Lung (tissue), 11 donors: ENCODE measurements at regions not wholly inside any gene's neighbourhood (a gene's known extent, or its start where the extent isn't known, plus 50 kb on each side); places are given as distances from the start of the nearest gene placed in this dataset.

Experiments used
- ATAC-seq: fragments of 200-7000 bp; cut with Tn5 transposase; one replicate; pipeline ENCODE4 v1.9.1; 2020; ENCODE audit warnings: moderate number of reproducible peaks; ENCODE audit not compliant: insufficient read depth, low FRiP score
- DNase-seq, 3 donors: peaks; one replicate each; pipeline ENCODE4 v3.0.0-alpha.2; 2013 to 2017
- H3K27ac ChIP-seq, 2 donors: one replicate each; pipeline ENCODE4 v1.5.1; 2013; ENCODE audit warnings: mild to moderate bottlenecking in 2 of 2, moderate library complexity in 2 of 2, control low read depth in 1 of 2, inconsistent platforms in 1 of 2, low read depth in 1 of 2, low read length in 1 of 2
- H3K27me3 ChIP-seq, 3 donors: one replicate each; pipeline ENCODE4 v1.5.1; 2013; ENCODE audit warnings: low read length in 2 of 3; ENCODE audit not compliant: control insufficient read depth in 3 of 3, insufficient read depth in 3 of 3
- H3K36me3 ChIP-seq, 4 donors: one replicate each; pipeline ENCODE4 v1.5.1; 2013; ENCODE audit warnings: low read length in 4 of 4, mild to moderate bottlenecking in 1 of 4, moderate library complexity in 1 of 4; ENCODE audit not compliant: control insufficient read depth in 4 of 4, insufficient read depth in 4 of 4
- H3K4me1 ChIP-seq, 5 donors: one replicate each; pipeline ENCODE4 v1.5.1; 2013; ENCODE audit warnings: low read length in 5 of 5, mild to moderate bottlenecking in 2 of 5, moderate library complexity in 1 of 5; ENCODE audit not compliant: control insufficient read depth in 5 of 5, insufficient read depth in 5 of 5
- H3K4me3 ChIP-seq: one replicate; pipeline ENCODE4 v1.5.1; 2013; ENCODE audit warnings: mild to moderate bottlenecking, control low read depth, moderate library complexity
- H3K9ac ChIP-seq, 2 donors: one replicate each; pipeline ENCODE4 v1.5.1; 2013; ENCODE audit warnings: low read length in 2 of 2, control low read depth in 1 of 2; ENCODE audit not compliant: insufficient read depth in 1 of 2
- H3K9me3 ChIP-seq, 4 donors: one replicate each; pipeline ENCODE4 v1.5.1; 2013; ENCODE audit warnings: low read length in 3 of 4, mild to moderate bottlenecking in 1 of 4, moderate library complexity in 1 of 4; ENCODE audit not compliant: control insufficient read depth in 4 of 4, insufficient read depth in 3 of 4
- CTCF ChIP-seq: IDR thresholded peaks from 2 replicates; pipeline ENCODE4 v1.5.1; 2012; ENCODE audit warnings: mild to moderate bottlenecking; ENCODE audit errors: control extremely low read depth, extremely low read depth
- WGBS, 2 donors: extraction: QIAGEN DNeasy Blood & Tissue Kit; methylation state at CpG; one replicate each; pipeline ENCODE4 v1.1.7; 2013; 5-methylcytosine and 5-hydroxymethylcytosine counted together
- donor health status: control.
- donor health status: control.
- donor health status: Bipolar disorder and iron deficiency.
- donor health status: healthy.
- donor health status: DM: yes; HTN: yes; CAD: no.

DNA sequence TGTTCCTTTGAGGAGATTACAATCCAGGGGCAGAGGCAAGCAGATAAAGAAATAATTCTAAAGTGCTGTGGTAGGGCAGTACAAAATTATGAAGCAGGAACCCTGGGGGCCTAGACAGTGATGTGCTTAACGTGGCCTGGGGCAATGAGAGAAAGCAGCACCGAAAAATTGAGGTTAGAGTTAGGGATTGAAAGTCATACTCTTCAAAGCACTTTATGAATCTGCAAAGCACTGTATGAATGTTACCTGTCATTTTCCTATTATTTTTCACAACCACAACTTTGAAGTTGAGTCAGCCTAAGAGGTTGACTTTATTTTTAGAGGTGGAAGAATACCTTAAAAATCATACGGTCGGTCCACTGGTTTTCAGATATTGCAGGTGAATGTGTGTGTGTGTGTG is 183.4 kb upstream of the NFIA start:
- peaks cover 0 to 2% (median 0%) of the 10 kb centered on the region in 4 donors for H3K9me3 ChIP-seq
- no peak overlapping the region for H3K4me3 ChIP-seq
- ATAC-seq: no peak
- no peak for DNase-seq
- no peaks in the 10 kb centered on the region for H3K36me3 ChIP-seq
- H3K4me1 ChIP-seq: peaks cover 0 to 25% (median under 1%) of the 10 kb centered on the region in 5 donors
- no peak for TF ChIP-seq CTCF
- 88 to 95% methylated on average over 4 of the region's 4 CpGs for WGBS, 2 donors
- H3K27ac ChIP-seq: peak overlapping the region in 1 of 2 donors; percentile 64
- no peak overlapping the region for H3K9ac ChIP-seq
- no peaks in the 10 kb centered on the region for H3K27me3 ChIP-seq

DNA sequence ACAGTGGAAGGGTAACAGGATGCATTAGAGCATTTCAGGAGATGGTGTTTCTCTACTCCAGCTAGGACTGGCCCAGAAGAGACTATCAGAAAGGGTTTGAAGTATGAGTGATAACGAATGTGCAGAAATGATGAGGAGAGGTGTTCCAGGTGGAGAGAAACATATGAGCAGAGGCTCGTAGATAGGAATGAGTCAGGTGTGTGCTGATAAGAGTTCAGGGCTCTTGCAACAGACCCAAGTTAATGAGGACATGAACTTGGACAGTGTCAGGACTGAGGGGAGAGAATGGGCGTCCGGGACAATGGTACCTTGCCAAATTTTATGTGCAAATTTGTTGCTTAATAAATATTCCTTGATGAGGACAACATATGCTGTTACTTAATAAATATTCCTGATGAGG is 183.9 kb upstream of the NFIA start:
- 73 to 76% methylated on average over 4 of the region's 4 CpGs for WGBS, 2 donors
- H3K4me3 ChIP-seq: no peak overlapping the region
- no peak overlapping the region for H3K9ac ChIP-seq
- peaks cover 0 to 26% (median 0%) of the 10 kb centered on the region in 5 donors for H3K4me1 ChIP-seq
- no peaks in the 10 kb centered on the region for H3K36me3 ChIP-seq
- DNase-seq: no peak
- no peaks in the 10 kb centered on the region for H3K27me3 ChIP-seq
- ATAC-seq: no peak
- TF ChIP-seq CTCF: no peak
- peak overlapping the region in 1 of 2 donors; percentile 64 for H3K27ac ChIP-seq
- H3K9me3 ChIP-seq: peaks cover 0 to 2% (median 0%) of the 10 kb centered on the region in 4 donors

- Histone ChIP-seq H3K9me3 (peaks cover 0 to 2% (median 0%) of the 10 kb centered on the region in 4 donors), H3K9ac (no peak overlapping the region), H3K4me1 (peaks cover 0 to 23% (median 0%) of the 10 kb centered on the region in 5 donors), H3K4me3 (no peak overlapping the region), H3K36me3 (no peaks in the 10 kb centered on the region), H3K27ac (peak overlapping the region in 1 of 2 donors; percentile 48), H3K27me3 (no peaks in the 10 kb centered on the region)
- WGBS, 2 donors: 82 to 86% methylated on average over 14 of the region's 14 CpGs
- DNase-seq: no peak
- no peak for TF ChIP-seq CTCF
- ATAC-seq: no peak
These were observed 185.5 kb upstream of the NFIA start for GRCh38 chr1:60896701-60897363.

DNA sequence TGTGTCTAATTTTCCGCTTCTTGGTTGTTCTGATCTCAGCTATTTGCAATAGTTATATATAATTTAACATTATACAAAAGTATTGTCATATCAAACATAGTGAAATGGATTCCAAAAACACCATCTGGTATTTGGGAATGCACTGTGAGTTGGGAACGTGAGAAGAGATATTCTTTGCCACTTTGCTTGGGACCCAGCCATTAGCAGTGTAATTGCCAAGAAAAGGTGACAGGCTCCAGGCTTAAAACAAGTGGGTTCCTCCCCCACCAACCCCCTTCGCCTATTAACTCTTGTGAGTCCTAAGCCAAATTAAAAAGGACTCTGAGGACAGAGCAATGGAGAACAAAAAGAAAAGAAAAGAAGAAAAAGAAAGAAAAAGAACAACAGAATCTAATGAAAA is 186.7 kb upstream of the NFIA start:
- 74 to 75% methylated on average over 3 of the region's 3 CpGs for WGBS, 2 donors

More for the DNA sequence above, 186.7 kb upstream of the NFIA start:
- Histone ChIP-seq H3K9me3 (peaks cover 0 to 2% (median 0%) of the 10 kb centered on the region in 4 donors), H3K27ac (peak overlapping the region in 1 of 2 donors; percentile 60), H3K4me3 (no peak overlapping the region), H3K36me3 (no peaks in the 10 kb centered on the region), H3K4me1 (peaks cover 0 to 23% (median 0%) of the 10 kb centered on the region in 5 donors), H3K9ac (no peak overlapping the region), H3K27me3 (no peaks in the 10 kb centered on the region)
- no peak for TF ChIP-seq CTCF
- no peak for ATAC-seq
- DNase-seq: peak in 2 of 3 donors; percentile 45 to 52
